ENCODE measurements at regions not wholly inside any gene's neighbourhood (a gene's known extent, or its start where the extent isn't known, plus 50 kb on each side); places are given as distances from the start of the nearest gene placed in this dataset.

GRCh38 chr13:37442996-37443395, 155.6 kb downstream of the POSTN start (continued):
- TF ChIP-seq RARB (CRISPR knock-in tag; IDR thresholded peaks at IDR 0.05): no peak
- no peak for TF ChIP-seq REST (IDR thresholded peaks at IDR 0.05)
- TF ChIP-seq ELK1 (IDR thresholded peaks at IDR 0.05; ENCODE audit: low read depth, low read length): no peak

GRCh38 chr13:37435881-37436280, 162.7 kb downstream of the POSTN start:
- Histone ChIP-seq H3K27ac (no peak overlapping the region), H3K9me3 (no peaks in the 10 kb centered on the region), H3K4me2 (no peak overlapping the region), H3K4me1 (no peaks in the 10 kb centered on the region), H3K4me3 (no peak overlapping the region)
- POLR2A ChIA-PET: no interaction called here
- no peak for FAIRE-seq
- TF ChIP-seq NPAS2 (CRISPR knock-in tag; IDR thresholded peaks at IDR 0.05; ENCODE audit: borderline replicate concordance) (no peak), SMC3 (IDR thresholded peaks at IDR 0.05) (no peak), ZNF302 (CRISPR knock-in tag; IDR thresholded peaks at IDR 0.05) (no peak), PBX3 (IDR thresholded peaks at IDR 0.05) (no peak), FOXS1 (CRISPR knock-in tag; IDR thresholded peaks at IDR 0.05) (no peak), NR3C1 (IDR thresholded peaks at IDR 0.05) (no peak), POLR2A (IDR thresholded peaks at IDR 0.05; ENCODE audit: low read length) (no peak), HOXA7 (CRISPR knock-in tag; IDR thresholded peaks at IDR 0.05) (no peak), NFE2L2 (conservative IDR thresholded peaks at IDR 0.05; ENCODE audit: low read length) (no peak), BHLHE40 (IDR thresholded peaks at IDR 0.05; ENCODE audit: low read depth, low read length) (no peak), KDM1A (IDR thresholded peaks at IDR 0.05; ENCODE audit: low read depth) (no peak), CEBPB (IDR thresholded peaks at IDR 0.05) (no peak), CTCF (IDR thresholded peaks at IDR 0.05) (no peak), MAFK (IDR thresholded peaks at IDR 0.05; ENCODE audit: partially characterized antibody) (no peak), TFCP2L1 (CRISPR knock-in tag; IDR thresholded peaks at IDR 0.05) (no peak), MAX (IDR thresholded peaks at IDR 0.05) (no peak), FOSB (CRISPR knock-in tag; IDR thresholded peaks at IDR 0.05) (no peak)
- no peak for DNase-seq (ENCODE audit: low read depth in 1 of 2, low spot score in 1 of 2)
- 0% methylated on average over 1 of the region's 1 CpG for WGBS (ENCODE audit: missing lambda C conversion rate)
- no peak for ATAC-seq
- CTCF ChIA-PET: no interaction called here

- Histone ChIP-seq H3K4me3 (no peak overlapping the region), H3K4me1 (no peaks in the 10 kb centered on the region), H3K9me3 (no peaks in the 10 kb centered on the region), H3K27ac (no peak overlapping the region), H3K4me2 (no peak overlapping the region)
- DNase-seq (ENCODE audit: low read depth in 1 of 2, low spot score in 1 of 2) (no peak), ATAC-seq (no peak), FAIRE-seq (no peak)
- POLR2A ChIA-PET: no interaction called here
- no peak for TF ChIP-seq JUNB (IDR thresholded peaks at IDR 0.05)
- CTCF ChIA-PET: no interaction called here
- 44% methylated on average over 1 of the region's 1 CpG for WGBS (ENCODE audit: missing lambda C conversion rate)
These were observed 165.5 kb downstream of the POSTN start for GRCh38 chr13:37433086-37433485.
